ENCODE measurements at regions not wholly inside any gene's neighbourhood (a gene's known extent, or its start where the extent isn't known, plus 50 kb on each side); places are given as distances from the start of the nearest gene placed in this dataset.

- Histone ChIP-seq H3K27ac (no peak overlapping the region), H3K27me3 (ENCODE audit: low read depth) (no peaks in the 10 kb centered on the region), H3K36me3 (no peaks in the 10 kb centered on the region), H3K9me3 (no peaks in the 10 kb centered on the region), H3K4me3 (no peak overlapping the region), H3K4me1 (no peaks in the 10 kb centered on the region)
- intact Hi-C loops (cut with DNase I): no loop called here
- ATAC-seq: no peak
- DNase-seq: no peak
- no peak for TF ChIP-seq CTCF (IDR thresholded peaks at IDR 0.05)
Observed at GRCh38 chr2:123687064-123687463, 338.0 kb upstream of the CNTNAP5 start.

GRCh38 chr2:123688231-123688940, 336.7 kb upstream of the CNTNAP5 start:
- intact Hi-C loops (cut with DNase I): no loop called here
- no peak for ATAC-seq
- H3K27me3 ChIP-seq (ENCODE audit: low read depth): no peaks in the 10 kb centered on the region
- no peak for TF ChIP-seq CTCF (IDR thresholded peaks at IDR 0.05)
- H3K9me3 ChIP-seq: no peaks in the 10 kb centered on the region
- H3K4me3 ChIP-seq: no peak overlapping the region
- no peaks in the 10 kb centered on the region for H3K4me1 ChIP-seq
- no peak for DNase-seq
- no peaks in the 10 kb centered on the region for H3K36me3 ChIP-seq
- no peak overlapping the region for H3K27ac ChIP-seq

- no peak for TF ChIP-seq CTCF (IDR thresholded peaks at IDR 0.05)
- ATAC-seq: no peak
- Histone ChIP-seq H3K36me3 (no peaks in the 10 kb centered on the region), H3K27ac (no peak overlapping the region), H3K27me3 (ENCODE audit: low read depth) (no peaks in the 10 kb centered on the region), H3K4me3 (no peak overlapping the region), H3K4me1 (no peaks in the 10 kb centered on the region), H3K9me3 (no peaks in the 10 kb centered on the region)
- intact Hi-C loops (cut with DNase I): no loop called here
- DNase-seq: no peak
Observed at GRCh38 chr2:123692121-123692520, 333.0 kb upstream of the CNTNAP5 start.

- Histone ChIP-seq H3K27me3 (ENCODE audit: low read depth) (no peaks in the 10 kb centered on the region), H3K27ac (no peak overlapping the region)
- intact Hi-C loops (cut with DNase I): no loop called here
Observed at GRCh38 chr2:123693836-123694235, 331.3 kb upstream of the CNTNAP5 start.

GRCh38 chr2:123695426-123695825, 329.7 kb upstream of the CNTNAP5 start:
- no peaks in the 10 kb centered on the region for H3K36me3 ChIP-seq
- H3K4me3 ChIP-seq: no peak overlapping the region
- no peaks in the 10 kb centered on the region for H3K4me1 ChIP-seq
- H3K27me3 ChIP-seq (ENCODE audit: low read depth): no peaks in the 10 kb centered on the region
- no peak for TF ChIP-seq CTCF (IDR thresholded peaks at IDR 0.05)
- ATAC-seq: no peak
- no peaks in the 10 kb centered on the region for H3K9me3 ChIP-seq
- H3K27ac ChIP-seq: no peak overlapping the region
- DNase-seq: no peak
- intact Hi-C loops (cut with DNase I): no loop called here

More at GRCh38 chr2:123693836-123694235, 331.3 kb upstream of the CNTNAP5 start:
- Histone ChIP-seq H3K4me3 (no peak overlapping the region), H3K9me3 (no peaks in the 10 kb centered on the region), H3K4me1 (no peaks in the 10 kb centered on the region), H3K36me3 (no peaks in the 10 kb centered on the region)
- DNase-seq: no peak
- TF ChIP-seq CTCF (IDR thresholded peaks at IDR 0.05): no peak
- no peak for ATAC-seq
